ENCODE measurements at regions not wholly inside any gene's neighbourhood (a gene's known extent, or its start where the extent isn't known, plus 50 kb on each side); places are given as distances from the start of the nearest gene placed in this dataset.

GRCh38 chr9:16348531-16348930, 521.9 kb downstream of the BNC2 start:
- H3K4me3 Mint-ChIP-seq = no peak overlapping the region

GRCh38 chr9:16352251-16352650, 518.2 kb downstream of the BNC2 start:
- no peaks in the 10 kb centered on the region for H3K4me1 Mint-ChIP-seq
- no peak overlapping the region for H3K27ac Mint-ChIP-seq
- H3K9me3 Mint-ChIP-seq = peaks cover 0 to 5% (median 4%) of the 10 kb centered on the region in 5 donors
- H3K27me3 ChIP-seq (ENCODE audit: insufficient read depth, low read length, poor library complexity, severe bottlenecking) = no peaks in the 10 kb centered on the region
- no peaks in the 10 kb centered on the region for H3K36me3 Mint-ChIP-seq
- DNase-seq = no peak
- no peak overlapping the region for H3K27ac ChIP-seq (ENCODE audit: low read depth, low read length)
- CTCF ChIA-PET = no interaction called here
- no peak overlapping the region for H3K4me3 ChIP-seq (ENCODE audit: low read length)
- H3K9me3 ChIP-seq (ENCODE audit: low read length) = no peaks in the 10 kb centered on the region
- no peaks in the 10 kb centered on the region for H3K36me3 ChIP-seq (ENCODE audit: insufficient read depth, low read length)
- H3K4me3 Mint-ChIP-seq = no peak overlapping the region
- no peaks in the 10 kb centered on the region for H3K27me3 Mint-ChIP-seq
- POLR2A ChIA-PET = no interaction called here
- H3K4me1 ChIP-seq (ENCODE audit: insufficient read depth, low read length) = no peaks in the 10 kb centered on the region

More at GRCh38 chr9:16348531-16348930, 521.9 kb downstream of the BNC2 start:
- no peaks in the 10 kb centered on the region for H3K27me3 ChIP-seq (ENCODE audit: insufficient read depth, low read length, poor library complexity, severe bottlenecking)
- no peak for DNase-seq
- ChIA-PET CTCF (no interaction called here), POLR2A (no interaction called here)
- H3K27ac ChIP-seq (ENCODE audit: low read depth, low read length) = no peak overlapping the region
- no peak overlapping the region for H3K4me3 ChIP-seq (ENCODE audit: low read length)
- H3K27me3 Mint-ChIP-seq = no peaks in the 10 kb centered on the region
- H3K36me3 ChIP-seq (ENCODE audit: insufficient read depth, low read length) = no peaks in the 10 kb centered on the region
- peaks cover 2 to 10% (median 8%) of the 10 kb centered on the region in 5 donors for H3K9me3 Mint-ChIP-seq
- H3K9me3 ChIP-seq (ENCODE audit: low read length) = no peaks in the 10 kb centered on the region
- no peaks in the 10 kb centered on the region for H3K4me1 Mint-ChIP-seq
- H3K36me3 Mint-ChIP-seq = no peaks in the 10 kb centered on the region
- H3K27ac Mint-ChIP-seq = no peak overlapping the region
- no peaks in the 10 kb centered on the region for H3K4me1 ChIP-seq (ENCODE audit: insufficient read depth, low read length)

DNA sequence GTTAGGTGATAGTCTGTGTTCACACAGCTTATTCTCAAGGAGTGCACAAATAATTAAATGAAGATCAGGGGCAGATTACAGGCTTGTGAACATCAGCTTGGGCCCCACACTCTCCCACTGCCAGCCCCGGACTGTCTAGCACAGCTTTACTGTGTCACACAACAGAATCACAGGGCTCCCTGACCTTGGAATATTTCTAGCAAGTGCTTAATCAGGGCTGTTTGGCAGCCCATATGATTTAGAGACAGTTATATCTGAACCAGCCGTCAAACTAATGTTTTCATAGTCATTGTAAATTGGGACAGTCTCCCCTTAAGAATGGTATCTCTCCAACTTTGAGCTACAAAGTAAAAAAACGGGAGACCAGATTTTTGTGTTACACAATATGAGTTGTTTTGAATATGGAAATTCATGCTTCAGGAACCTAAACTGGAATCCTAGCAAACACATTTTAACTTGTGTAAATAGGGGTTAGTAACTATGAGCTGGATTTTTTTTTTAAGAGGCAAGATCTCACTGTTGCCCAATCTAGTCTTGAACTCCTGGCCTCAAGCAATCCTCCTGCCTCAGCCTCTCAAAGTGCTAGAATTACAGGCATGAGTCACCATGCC, 517.6 kb downstream of the BNC2 start:
- CTCF ChIA-PET = no interaction called here
- POLR2A ChIA-PET = no interaction called here
- Mint-ChIP-seq H3K4me1 (no peaks in the 10 kb centered on the region), H3K9me3 (peaks cover 0 to 6% (median 5%) of the 10 kb centered on the region in 5 donors), H3K36me3 (no peaks in the 10 kb centered on the region), H3K27ac (no peak overlapping the region), H3K27me3 (no peaks in the 10 kb centered on the region), H3K4me3 (no peak overlapping the region)
- Histone ChIP-seq H3K36me3 (ENCODE audit: insufficient read depth, low read length) (no peaks in the 10 kb centered on the region), H3K9me3 (ENCODE audit: low read length) (no peaks in the 10 kb centered on the region), H3K27ac (ENCODE audit: low read depth, low read length) (no peak overlapping the region), H3K27me3 (ENCODE audit: insufficient read depth, low read length, poor library complexity, severe bottlenecking) (no peaks in the 10 kb centered on the region), H3K4me1 (ENCODE audit: insufficient read depth, low read length) (no peaks in the 10 kb centered on the region), H3K4me3 (ENCODE audit: low read length) (no peak overlapping the region)
- no peak for DNase-seq

GRCh38 chr9:16356196-16356765, 514.2 kb downstream of the BNC2 start:
- Histone ChIP-seq H3K36me3 (ENCODE audit: insufficient read depth, low read length) (no peaks in the 10 kb centered on the region), H3K9me3 (ENCODE audit: low read length) (no peaks in the 10 kb centered on the region), H3K27me3 (ENCODE audit: insufficient read depth, low read length, poor library complexity, severe bottlenecking) (no peaks in the 10 kb centered on the region), H3K4me1 (ENCODE audit: insufficient read depth, low read length) (no peaks in the 10 kb centered on the region), H3K27ac (ENCODE audit: low read depth, low read length) (no peak overlapping the region), H3K4me3 (ENCODE audit: low read length) (no peak overlapping the region)
- Mint-ChIP-seq H3K27me3 (peaks cover 0 to 2% of the 10 kb centered on the region in 2 donors), H3K4me1 (no peaks in the 10 kb centered on the region), H3K4me3 (no peak overlapping the region), H3K27ac (no peak overlapping the region), H3K36me3 (no peaks in the 10 kb centered on the region), H3K9me3 (peaks cover 2 to 10% (median 6%) of the 10 kb centered on the region in 5 donors)
- ChIA-PET CTCF (no interaction called here), POLR2A (no interaction called here)
- DNase-seq = no peak

DNA sequence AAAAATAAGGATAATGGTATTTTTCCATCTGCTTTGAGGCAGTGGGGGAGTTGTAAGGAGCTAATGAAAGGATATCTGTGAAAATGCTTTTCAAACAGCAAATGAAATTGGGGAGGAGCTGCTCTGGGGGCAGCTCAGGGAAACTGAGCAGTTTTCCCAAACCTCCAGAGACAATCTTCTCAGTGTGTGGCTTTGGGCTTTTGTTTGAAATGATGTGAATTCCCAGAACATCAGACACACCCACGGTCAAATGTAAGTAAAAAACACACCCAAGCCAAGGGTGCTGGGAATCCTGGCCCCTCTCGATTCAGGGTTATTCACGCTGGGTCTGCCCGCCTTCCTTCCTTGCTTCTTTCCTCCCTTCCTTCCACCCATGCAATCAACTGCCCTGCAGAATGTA, 512.6 kb downstream of the BNC2 start:
- no peak overlapping the region for H3K4me3 ChIP-seq (ENCODE audit: low read length)
- ChIA-PET CTCF (no interaction called here), POLR2A (no interaction called here)
- H3K9me3 ChIP-seq (ENCODE audit: low read length) = no peaks in the 10 kb centered on the region
- Mint-ChIP-seq H3K9me3 (peaks cover 2 to 10% (median 5%) of the 10 kb centered on the region in 5 donors), H3K4me1 (no peaks in the 10 kb centered on the region), H3K4me3 (no peak overlapping the region), H3K27ac (no peak overlapping the region), H3K27me3 (peaks cover 0 to 2% of the 10 kb centered on the region in 2 donors), H3K36me3 (no peaks in the 10 kb centered on the region)
- no peaks in the 10 kb centered on the region for H3K36me3 ChIP-seq (ENCODE audit: insufficient read depth, low read length)
- H3K27ac ChIP-seq (ENCODE audit: low read depth, low read length) = no peak overlapping the region
- no peaks in the 10 kb centered on the region for H3K4me1 ChIP-seq (ENCODE audit: insufficient read depth, low read length)
- no peak for DNase-seq
- H3K27me3 ChIP-seq (ENCODE audit: insufficient read depth, low read length, poor library complexity, severe bottlenecking) = no peaks in the 10 kb centered on the region

DNA sequence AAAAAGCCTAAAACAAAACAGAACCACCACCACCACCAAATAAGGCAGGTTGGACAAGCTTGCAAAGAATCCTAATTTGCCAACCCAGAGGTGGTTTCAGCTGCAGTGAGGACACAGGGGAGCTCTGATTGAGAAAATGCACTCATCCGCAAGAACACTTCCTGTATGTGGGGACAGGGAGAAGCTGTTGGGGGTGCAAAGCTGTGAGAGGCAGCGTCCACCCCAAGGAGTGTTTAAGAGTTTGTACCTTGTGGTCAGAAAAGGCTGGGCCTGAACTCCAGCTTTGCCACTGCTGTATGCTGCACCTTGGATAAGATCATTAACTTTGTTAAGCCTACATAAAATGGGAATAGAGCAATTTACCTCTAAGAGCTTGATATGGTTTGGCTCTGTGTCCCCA, 511.7 kb downstream of the BNC2 start:
- Histone ChIP-seq H3K4me1 (ENCODE audit: insufficient read depth, low read length) (no peaks in the 10 kb centered on the region), H3K27me3 (ENCODE audit: insufficient read depth, low read length, poor library complexity, severe bottlenecking) (no peaks in the 10 kb centered on the region), H3K4me3 (ENCODE audit: low read length) (no peak overlapping the region), H3K9me3 (ENCODE audit: low read length) (no peaks in the 10 kb centered on the region), H3K27ac (ENCODE audit: low read depth, low read length) (no peak overlapping the region), H3K36me3 (ENCODE audit: insufficient read depth, low read length) (no peaks in the 10 kb centered on the region)
- POLR2A ChIA-PET = no interaction called here
- H3K4me1 Mint-ChIP-seq = no peaks in the 10 kb centered on the region
- DNase-seq = no peak
- H3K27ac Mint-ChIP-seq = no peak overlapping the region
- no peaks in the 10 kb centered on the region for H3K36me3 Mint-ChIP-seq
- H3K9me3 Mint-ChIP-seq = peaks cover 2 to 10% (median 5%) of the 10 kb centered on the region in 5 donors
- peaks cover 0 to 2% of the 10 kb centered on the region in 2 donors for H3K27me3 Mint-ChIP-seq
- CTCF ChIA-PET = no interaction called here
- no peak overlapping the region for H3K4me3 Mint-ChIP-seq

All from CD8-positive, alpha-beta memory T cell (primary cell).